GM12865 (cell line): ENCODE measurements at regions not wholly inside any gene's neighbourhood (a gene's known extent, or its start where the extent isn't known, plus 50 kb on each side); places are given as distances from the start of the nearest gene placed in this dataset.
A peak's percentile ranks its signal among the peaks of the same experiment; 100 is the strongest.

Experiments used
- DNase-seq: peaks from one replicate; pipeline ENCODE4 v3.0.0; 2010; ENCODE audit warnings: low read depth
- H3K4me3 ChIP-seq: 2 replicates; pipeline ENCODE4 v1.5.1; 2011; ENCODE audit warnings: mild to moderate bottlenecking, low read depth, low read length, control low read depth
- TF ChIP-seq, protein P1 (sequence below): IDR thresholded peaks from 2 replicates; pipeline ENCODE4 v1.5.1; 2011; ENCODE audit warnings: low read length, control low read depth, low read depth, inconsistent platforms; ENCODE audit not compliant: insufficient read depth; ENCODE audit errors: missing control alignments

DNA sequence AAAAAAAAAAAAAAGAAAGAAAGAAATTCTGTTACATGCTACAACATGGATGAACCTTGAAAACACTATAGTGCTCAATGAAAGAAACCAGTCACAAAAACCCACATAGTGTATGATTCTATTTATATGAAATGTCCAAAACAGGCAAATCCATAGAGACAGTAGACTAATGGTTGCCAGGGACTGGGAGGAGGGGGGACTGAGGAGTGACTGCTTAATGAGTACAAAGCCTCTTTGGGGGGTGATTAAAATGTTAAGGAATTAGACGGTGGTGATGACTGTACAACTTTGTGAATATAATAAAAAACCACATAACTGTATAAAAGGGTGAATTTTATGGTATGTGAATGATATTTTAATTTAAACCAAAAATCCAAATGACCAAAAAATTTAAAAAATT lies 116.0 kb upstream of the GUCA2B start:
- TF ChIP-seq, protein P1, sequence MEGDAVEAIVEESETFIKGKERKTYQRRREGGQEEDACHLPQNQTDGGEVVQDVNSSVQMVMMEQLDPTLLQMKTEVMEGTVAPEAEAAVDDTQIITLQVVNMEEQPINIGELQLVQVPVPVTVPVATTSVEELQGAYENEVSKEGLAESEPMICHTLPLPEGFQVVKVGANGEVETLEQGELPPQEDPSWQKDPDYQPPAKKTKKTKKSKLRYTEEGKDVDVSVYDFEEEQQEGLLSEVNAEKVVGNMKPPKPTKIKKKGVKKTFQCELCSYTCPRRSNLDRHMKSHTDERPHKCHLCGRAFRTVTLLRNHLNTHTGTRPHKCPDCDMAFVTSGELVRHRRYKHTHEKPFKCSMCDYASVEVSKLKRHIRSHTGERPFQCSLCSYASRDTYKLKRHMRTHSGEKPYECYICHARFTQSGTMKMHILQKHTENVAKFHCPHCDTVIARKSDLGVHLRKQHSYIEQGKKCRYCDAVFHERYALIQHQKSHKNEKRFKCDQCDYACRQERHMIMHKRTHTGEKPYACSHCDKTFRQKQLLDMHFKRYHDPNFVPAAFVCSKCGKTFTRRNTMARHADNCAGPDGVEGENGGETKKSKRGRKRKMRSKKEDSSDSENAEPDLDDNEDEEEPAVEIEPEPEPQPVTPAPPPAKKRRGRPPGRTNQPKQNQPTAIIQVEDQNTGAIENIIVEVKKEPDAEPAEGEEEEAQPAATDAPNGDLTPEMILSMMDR, result no peak
- H3K4me3 ChIP-seq, result no peak overlapping the region
- no peak for DNase-seq

DNA sequence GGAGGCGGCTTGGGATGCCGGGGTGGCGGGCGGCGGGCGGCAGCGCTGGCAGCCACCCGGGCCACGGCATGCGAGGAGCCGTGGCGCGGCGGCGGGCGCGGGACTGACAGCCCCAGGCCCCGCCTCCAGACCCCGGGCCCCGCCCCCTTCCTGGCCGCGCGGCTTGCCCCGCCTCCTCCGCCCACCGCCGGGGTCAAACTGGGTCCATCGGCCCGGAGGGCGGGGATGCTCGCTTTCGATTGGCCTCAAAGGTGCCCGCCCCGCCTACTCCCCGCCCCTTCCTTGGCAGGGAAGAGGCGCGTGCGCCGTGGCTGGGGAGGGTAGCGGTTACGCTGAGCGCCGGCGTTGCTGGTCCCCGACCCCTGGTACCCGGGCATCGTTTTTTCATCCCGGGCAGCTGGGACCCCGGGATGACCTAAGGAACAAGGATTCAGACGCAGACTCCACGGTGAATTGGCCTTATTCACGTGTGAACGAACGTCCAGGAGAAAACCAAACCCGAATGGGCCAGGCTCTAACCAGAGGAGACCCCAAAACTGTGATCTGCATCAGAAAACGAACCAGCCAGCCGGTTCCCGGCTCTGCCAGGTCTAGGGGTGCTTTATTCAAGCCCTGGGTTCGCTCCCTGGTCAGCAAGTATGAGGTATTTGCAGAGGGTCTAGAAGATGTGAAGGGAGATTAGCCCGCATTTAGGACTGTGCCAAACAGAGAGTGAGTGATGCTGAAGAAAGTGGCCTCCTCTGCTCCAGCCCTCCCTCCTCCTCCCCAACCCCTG lies 117.2 kb upstream of the GUCA2B start:
- H3K4me3 ChIP-seq, result peak overlapping the region; percentile 74
- TF ChIP-seq, protein P1, result no peak
- DNase-seq, result peak; percentile 96

DNA sequence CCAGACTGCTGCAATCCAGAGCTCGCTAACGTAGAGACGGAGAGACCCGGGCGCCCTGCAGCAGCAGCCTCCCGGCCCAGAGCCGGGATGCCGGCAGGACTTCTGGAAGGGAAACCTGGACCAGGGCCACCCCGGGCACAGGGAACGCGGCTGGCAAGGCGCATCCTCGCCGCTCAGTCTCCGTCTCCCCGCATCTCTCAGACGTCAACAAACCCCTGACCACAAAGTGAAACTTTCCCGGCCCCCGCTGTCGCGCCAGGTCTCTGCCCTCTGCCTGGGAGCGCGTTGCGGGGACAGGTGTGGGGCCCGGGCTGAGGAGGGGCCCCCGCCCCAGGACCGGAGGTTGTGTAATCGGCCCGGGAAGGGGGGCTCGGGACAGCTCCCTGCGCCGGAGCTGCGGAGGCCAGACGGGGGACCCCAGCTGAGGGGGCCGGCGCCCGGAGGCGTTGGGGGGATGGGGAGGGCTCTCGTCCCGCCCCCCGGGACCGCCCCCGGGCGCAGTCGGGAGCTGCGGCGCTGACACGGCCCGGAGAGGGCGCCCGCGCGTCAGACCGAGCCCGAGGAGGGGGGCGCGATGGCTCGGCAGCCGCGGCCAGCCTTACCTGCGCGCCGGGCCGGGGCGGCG lies 116.6 kb upstream of the HIVEP3 start:
- TF ChIP-seq, protein P1, result peak; percentile 50
- no peak for DNase-seq

DNA sequence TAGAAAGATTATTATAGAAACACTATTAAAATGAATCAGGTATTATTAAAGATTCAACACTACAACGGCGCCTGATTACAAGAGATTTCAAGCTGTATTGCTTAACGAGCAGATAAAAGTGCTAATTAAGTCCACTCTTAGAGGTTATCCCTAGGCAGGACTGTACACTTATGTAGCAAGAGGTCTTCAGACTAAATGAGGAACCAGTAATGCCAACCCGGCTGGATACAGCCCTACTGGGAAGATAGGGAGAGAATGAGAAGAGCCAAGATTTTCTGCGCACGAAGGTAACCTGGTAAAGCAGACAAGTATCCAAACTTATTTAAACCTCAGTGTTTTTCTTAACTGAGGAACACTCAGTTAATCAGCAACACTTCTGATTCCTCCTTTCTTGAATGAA lies 115.7 kb upstream of the HIVEP3 start:
- DNase-seq, result no peak
- H3K4me3 ChIP-seq, result peak overlapping the region; percentile 70; the same call in 1 of the 2 replicates
- TF ChIP-seq, protein P1, result no peak

More for the DNA sequence above, 116.6 kb upstream of the HIVEP3 start:
- peak overlapping the region; percentile 70 for H3K4me3 ChIP-seq

DNA sequence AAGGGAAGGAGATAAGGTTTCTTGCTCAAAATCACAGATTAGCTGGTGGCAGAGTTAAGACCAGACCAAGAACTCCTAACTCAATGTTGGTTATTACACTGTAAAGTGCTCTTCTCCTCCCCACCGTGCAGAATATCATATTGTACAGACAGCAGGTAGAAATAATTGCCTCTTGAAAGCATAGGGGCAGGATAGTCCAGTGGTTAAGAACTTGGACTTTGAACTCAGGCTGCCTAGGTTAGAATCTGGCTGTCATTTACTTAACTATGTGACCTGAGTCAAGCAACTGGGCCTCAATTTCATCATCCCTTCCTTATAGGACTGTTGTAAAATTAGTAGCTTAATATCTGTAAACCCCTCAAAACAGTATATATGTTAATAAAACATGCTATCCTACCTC lies 114.9 kb upstream of the HIVEP3 start:
- TF ChIP-seq, protein P1, result no peak
- no peak overlapping the region for H3K4me3 ChIP-seq
- no peak for DNase-seq

DNA sequence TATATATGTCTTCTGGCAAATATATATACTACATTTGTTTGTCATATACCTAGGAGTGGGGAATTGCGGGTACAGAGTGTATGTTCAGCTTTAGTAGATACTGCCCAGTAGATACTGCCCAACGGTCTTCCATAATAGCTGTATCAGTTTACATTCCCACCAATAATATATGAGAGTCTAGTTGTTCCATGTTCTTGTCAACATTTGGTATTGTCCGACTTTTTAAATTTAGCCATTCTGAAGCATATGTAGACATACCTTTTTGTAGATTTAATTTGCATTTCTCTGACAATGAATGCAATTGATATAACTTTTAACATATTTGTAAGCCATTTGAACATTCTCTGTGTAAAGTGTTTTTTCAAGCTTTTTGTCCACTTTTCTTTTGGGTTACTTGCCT lies 99.0 kb upstream of the HIVEP3 start:
- TF ChIP-seq, protein P1, result no peak
- H3K4me3 ChIP-seq, result no peak overlapping the region
- no peak for DNase-seq
